Parathyroid adenoma (tissue), 2 donors: ENCODE measurements at regions not wholly inside any gene's neighbourhood (a gene's known extent, or its start where the extent isn't known, plus 50 kb on each side); places are given as distances from the start of the nearest gene placed in this dataset.

ENCODE experiments used
- H2AFZ ChIP-seq: fragments of 300-600 bp; sonication (generic); one replicate; pipeline ENCODE4 v1.7.0; 2017; ENCODE audit warnings: antibody characterized with exemption, mild to moderate bottlenecking
- H3K27ac ChIP-seq: fragments of 300-600 bp; sonication (generic); one replicate; pipeline ENCODE4 v1.7.0; 2017
- H3K27me3 ChIP-seq: fragments of 300-600 bp; sonication (generic); one replicate; pipeline ENCODE4 v1.7.0; 2017; ENCODE audit warnings: low read length; ENCODE audit not compliant: control insufficient read depth, insufficient read depth
- H3K36me3 ChIP-seq: fragments of 300-600 bp; sonication (generic); one replicate; pipeline ENCODE4 v1.7.0; 2017; ENCODE audit warnings: low read length; ENCODE audit not compliant: control insufficient read depth, insufficient read depth
- H3K4me1 ChIP-seq: fragments of 300-600 bp; sonication (generic); one replicate; pipeline ENCODE4 v1.7.0; 2017; ENCODE audit warnings: control low read depth
- H3K4me2 ChIP-seq: fragments of 300-600 bp; sonication (generic); one replicate; pipeline ENCODE4 v1.7.0; 2017; ENCODE audit warnings: low read length
- H3K4me3 ChIP-seq: fragments of 300-600 bp; sonication (generic); one replicate; pipeline ENCODE4 v1.7.0; 2017; ENCODE audit warnings: low read depth, low read length
- H3K79me2 ChIP-seq: fragments of 300-600 bp; sonication (generic); one replicate; pipeline ENCODE4 v1.7.0; 2017; ENCODE audit warnings: control low read depth
- H3K9ac ChIP-seq: fragments of 300-600 bp; sonication (generic); one replicate; pipeline ENCODE4 v1.7.0; 2017; ENCODE audit warnings: mild to moderate bottlenecking
- H3K9me3 ChIP-seq: fragments of 300-600 bp; sonication (generic); one replicate; pipeline ENCODE4 v1.7.0; 2017; ENCODE audit warnings: low read length; ENCODE audit not compliant: control insufficient read depth
- TF ChIP-seq, protein P1 (sequence below): fragments of 300-600 bp; sonication (generic); IDR thresholded peaks from one replicate; pipeline ENCODE4 v1.7.0; 2017; ENCODE audit warnings: antibody characterized with exemption, mild to moderate bottlenecking
- donor health status: primary hyperparathyroidism.

DNA sequence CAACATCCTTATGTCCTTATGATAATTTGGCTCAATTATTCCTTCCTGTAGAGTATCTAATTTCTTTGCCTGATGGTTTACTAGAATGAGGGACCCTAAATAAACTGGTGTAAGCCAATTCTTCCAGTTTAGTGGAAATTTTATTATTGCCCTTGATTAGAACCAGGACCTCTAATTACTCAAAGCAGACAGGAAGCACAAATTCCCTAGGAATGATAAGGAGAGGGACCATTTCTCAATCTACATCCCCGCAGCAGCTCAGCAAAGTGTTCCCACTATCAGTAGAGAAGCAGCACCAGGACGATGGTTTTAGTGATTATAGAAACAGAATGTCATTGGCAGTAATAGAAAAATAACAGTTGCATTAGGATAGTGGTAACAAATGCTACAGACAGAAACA is 97.1 kb downstream of the PLPPR4 start:
- no peaks in the 10 kb centered on the region for H3K27me3 ChIP-seq
- no peaks in the 10 kb centered on the region for H3K4me1 ChIP-seq
- no peaks in the 10 kb centered on the region for H3K36me3 ChIP-seq
- no peak overlapping the region for H3K4me2 ChIP-seq
- TF ChIP-seq, protein P1, sequence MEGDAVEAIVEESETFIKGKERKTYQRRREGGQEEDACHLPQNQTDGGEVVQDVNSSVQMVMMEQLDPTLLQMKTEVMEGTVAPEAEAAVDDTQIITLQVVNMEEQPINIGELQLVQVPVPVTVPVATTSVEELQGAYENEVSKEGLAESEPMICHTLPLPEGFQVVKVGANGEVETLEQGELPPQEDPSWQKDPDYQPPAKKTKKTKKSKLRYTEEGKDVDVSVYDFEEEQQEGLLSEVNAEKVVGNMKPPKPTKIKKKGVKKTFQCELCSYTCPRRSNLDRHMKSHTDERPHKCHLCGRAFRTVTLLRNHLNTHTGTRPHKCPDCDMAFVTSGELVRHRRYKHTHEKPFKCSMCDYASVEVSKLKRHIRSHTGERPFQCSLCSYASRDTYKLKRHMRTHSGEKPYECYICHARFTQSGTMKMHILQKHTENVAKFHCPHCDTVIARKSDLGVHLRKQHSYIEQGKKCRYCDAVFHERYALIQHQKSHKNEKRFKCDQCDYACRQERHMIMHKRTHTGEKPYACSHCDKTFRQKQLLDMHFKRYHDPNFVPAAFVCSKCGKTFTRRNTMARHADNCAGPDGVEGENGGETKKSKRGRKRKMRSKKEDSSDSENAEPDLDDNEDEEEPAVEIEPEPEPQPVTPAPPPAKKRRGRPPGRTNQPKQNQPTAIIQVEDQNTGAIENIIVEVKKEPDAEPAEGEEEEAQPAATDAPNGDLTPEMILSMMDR, result no peak
- H3K9ac ChIP-seq, result no peak overlapping the region
- no peaks in the 10 kb centered on the region for H3K79me2 ChIP-seq
- no peaks in the 10 kb centered on the region for H3K9me3 ChIP-seq
- H3K27ac ChIP-seq, result no peak overlapping the region
- H2AFZ ChIP-seq, result no peak overlapping the region
- H3K4me3 ChIP-seq, result no peak overlapping the region

GRCh38 chr1:99363531-99363930 is 99.2 kb downstream of the PLPPR4 start:
- no peaks in the 10 kb centered on the region for H3K4me1 ChIP-seq
- no peak overlapping the region for H3K4me3 ChIP-seq
- H3K9me3 ChIP-seq, result no peaks in the 10 kb centered on the region
- no peak overlapping the region for H3K27ac ChIP-seq
- H3K4me2 ChIP-seq, result no peak overlapping the region
- H3K79me2 ChIP-seq, result no peaks in the 10 kb centered on the region
- H3K9ac ChIP-seq, result no peak overlapping the region
- no peaks in the 10 kb centered on the region for H3K36me3 ChIP-seq
- no peaks in the 10 kb centered on the region for H3K27me3 ChIP-seq
- TF ChIP-seq, protein P1, result no peak
- no peak overlapping the region for H2AFZ ChIP-seq

DNA sequence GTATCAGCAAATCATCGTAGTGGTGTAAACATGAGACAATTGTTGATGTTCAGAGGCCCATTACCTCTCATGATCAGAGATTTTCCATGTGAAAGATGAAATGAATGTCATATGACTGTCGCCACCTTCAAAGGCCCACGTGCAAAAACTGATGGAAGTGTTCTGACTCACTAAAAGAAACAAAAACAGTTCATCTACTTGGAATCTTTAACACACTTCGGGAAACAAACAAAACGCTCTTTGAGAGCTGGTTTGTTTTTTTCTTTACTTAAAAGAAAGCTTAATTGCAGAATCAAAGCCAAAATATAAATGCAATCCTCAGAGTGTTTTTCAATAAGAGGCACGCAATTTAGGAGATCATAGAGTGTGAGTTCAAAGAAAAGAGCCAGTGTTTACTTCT is 100.8 kb downstream of the PLPPR4 start:
- Histone ChIP-seq H3K4me3 (no peak overlapping the region), H3K27ac (no peak overlapping the region), H3K9me3 (no peaks in the 10 kb centered on the region), H3K27me3 (no peaks in the 10 kb centered on the region), H3K79me2 (no peaks in the 10 kb centered on the region), H3K4me2 (no peak overlapping the region), H3K4me1 (no peaks in the 10 kb centered on the region), H3K9ac (no peak overlapping the region), H2AFZ (no peak overlapping the region), H3K36me3 (no peaks in the 10 kb centered on the region)
- TF ChIP-seq, protein P1, result no peak

DNA sequence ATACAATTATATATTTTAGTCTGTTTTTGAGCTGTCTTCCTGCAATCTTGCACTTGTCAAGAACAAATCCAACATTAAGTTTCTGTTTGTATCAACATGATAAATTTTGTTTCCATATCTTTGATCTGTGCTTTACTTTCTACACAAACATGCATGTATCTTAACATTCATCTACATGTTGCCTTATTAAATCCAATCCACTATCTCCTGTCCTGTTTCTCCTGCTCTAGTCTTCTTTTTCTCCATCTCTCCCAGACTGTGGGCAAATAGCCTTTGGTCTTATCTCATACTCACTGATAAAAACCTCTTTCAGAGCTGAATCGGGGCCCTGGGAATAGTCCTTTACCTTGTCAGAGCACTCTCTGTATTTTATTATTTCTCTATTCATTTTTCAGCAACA is 101.3 kb downstream of the PLPPR4 start:
- Histone ChIP-seq H3K27me3 (no peaks in the 10 kb centered on the region), H3K4me2 (no peak overlapping the region), H3K27ac (no peak overlapping the region), H3K4me3 (no peak overlapping the region), H3K9me3 (no peaks in the 10 kb centered on the region), H3K4me1 (no peaks in the 10 kb centered on the region), H3K36me3 (no peaks in the 10 kb centered on the region), H2AFZ (no peak overlapping the region), H3K79me2 (no peaks in the 10 kb centered on the region), H3K9ac (no peak overlapping the region)
- TF ChIP-seq, protein P1, result no peak

DNA sequence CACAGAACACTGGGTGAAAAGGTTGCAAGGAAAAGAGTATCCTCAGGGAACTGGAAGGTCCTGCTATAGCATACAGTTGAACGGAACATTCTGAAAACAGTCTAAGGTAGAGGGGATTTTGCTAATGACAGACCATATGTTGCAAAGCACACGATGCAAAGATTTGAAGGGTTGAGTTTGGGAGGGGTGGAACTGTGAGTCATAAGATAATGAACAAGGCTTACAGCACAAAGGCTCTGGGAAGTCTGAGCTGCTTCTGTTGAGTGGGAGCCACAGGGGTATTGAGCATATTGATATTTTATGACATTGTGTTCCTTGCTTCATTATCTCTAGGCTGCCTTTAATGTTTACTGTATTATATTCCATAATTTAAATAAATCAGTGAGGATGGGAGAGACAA is 104.9 kb downstream of the PLPPR4 start:
- no peaks in the 10 kb centered on the region for H3K4me1 ChIP-seq
- no peak overlapping the region for H3K4me2 ChIP-seq
- no peak overlapping the region for H3K4me3 ChIP-seq
- H3K27me3 ChIP-seq, result no peaks in the 10 kb centered on the region
- no peak overlapping the region for H2AFZ ChIP-seq
- no peaks in the 10 kb centered on the region for H3K79me2 ChIP-seq
- H3K27ac ChIP-seq, result no peak overlapping the region
- no peaks in the 10 kb centered on the region for H3K36me3 ChIP-seq
- H3K9ac ChIP-seq, result no peak overlapping the region
- TF ChIP-seq, protein P1, result no peak
- no peaks in the 10 kb centered on the region for H3K9me3 ChIP-seq
